ENCODE measurements at regions not wholly inside any gene's neighbourhood (a gene's known extent, or its start where the extent isn't known, plus 50 kb on each side); places are given as distances from the start of the nearest gene placed in this dataset.
"Not testable (repeated sequence)": the region's sequence is repeated elsewhere in the genome, so short reads cannot be mapped to it uniquely, and the experiment has no call there.

GRCh38 chr6:100230115-100230952, 234.4 kb downstream of the SIM1 start:
- Histone ChIP-seq H3K27ac (peak overlapping the region in 8 of 21 experiments; percentile 23 to 83 (median 46)), H3K4me3 (no peak overlapping the region)

DNA sequence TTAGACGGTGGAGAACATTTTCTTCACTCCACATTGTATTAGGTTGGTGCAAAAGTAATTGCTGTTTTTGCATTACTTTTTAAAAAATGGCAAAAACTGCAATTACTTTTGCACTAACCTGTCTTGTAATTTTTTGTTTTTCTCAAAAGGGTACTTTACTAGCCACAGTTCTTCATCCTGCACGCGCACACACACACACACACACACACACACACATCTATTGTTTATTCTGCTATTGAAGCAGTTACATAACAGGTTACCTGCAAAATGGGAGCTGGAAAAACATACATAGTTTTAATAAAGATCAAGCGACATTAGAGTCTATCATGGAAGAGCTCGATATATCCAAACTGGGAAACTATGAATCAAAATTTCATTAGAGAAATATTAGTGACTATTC, 235.2 kb downstream of the SIM1 start:
- peak overlapping the region in 1 of 7 experiments; percentile 46 for H3K4me3 ChIP-seq
- peak overlapping the region in 5 of 21 experiments; percentile 31 to 82 (median 54) for H3K27ac ChIP-seq

DNA sequence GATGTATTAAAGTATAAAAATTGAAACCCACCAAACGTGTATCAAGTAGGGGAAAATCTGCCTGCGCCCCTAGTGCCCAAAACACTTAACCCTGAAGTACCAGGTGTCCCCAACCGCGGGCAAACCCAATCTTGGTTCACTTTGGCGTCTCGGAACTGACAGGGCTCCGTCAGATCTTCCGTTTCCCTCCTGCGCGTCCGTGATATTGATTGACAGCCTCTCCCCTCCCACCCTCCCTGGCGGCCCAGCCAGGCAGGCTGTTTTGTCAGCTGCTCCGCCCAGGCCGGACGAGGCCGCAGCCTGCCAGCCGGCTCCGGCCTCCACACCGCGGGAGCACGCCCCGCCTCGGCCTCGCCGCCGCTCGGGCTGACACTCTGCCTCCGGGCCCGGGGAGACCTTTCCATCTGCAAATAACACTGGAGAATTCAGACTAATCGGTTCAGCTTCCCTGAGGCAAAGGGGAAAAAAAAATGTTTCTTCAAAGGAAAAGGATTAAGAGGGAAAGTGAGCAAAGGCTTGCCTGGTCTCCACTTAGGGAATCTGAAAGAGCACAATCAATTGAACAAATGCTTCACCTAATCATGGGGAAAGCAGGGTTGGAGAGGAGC, 234.9 kb upstream of the MCHR2 start:
- Histone ChIP-seq H3K4me3 (peak overlapping the region; percentile 18 to 46 (median 26)), H3K27ac (peak overlapping the region in 15 of 21 experiments; percentile 4 to 82 (median 54))

DNA sequence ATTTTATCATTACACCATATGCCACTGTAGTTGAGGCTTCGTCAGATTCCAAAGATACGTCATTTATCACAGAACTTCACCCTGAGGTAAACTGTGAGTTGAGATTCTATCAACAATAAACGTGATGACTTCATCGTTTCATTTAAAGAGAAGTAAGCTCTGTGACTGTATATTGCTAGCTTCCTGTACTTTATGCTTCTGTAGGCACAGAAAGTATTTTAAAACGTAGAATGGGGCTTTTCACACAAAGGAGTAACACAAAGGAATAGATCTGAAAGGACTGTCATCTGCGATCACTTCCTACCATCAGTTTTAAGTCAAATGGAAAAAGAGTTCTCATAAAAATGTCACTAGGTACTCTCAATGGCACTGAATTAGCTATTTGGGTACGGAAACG, 234.4 kb upstream of the MCHR2 start:
- H3K27ac ChIP-seq = peak overlapping the region in 13 of 21 experiments; percentile 29 to 82 (median 60)

GRCh38 chr6:100226811-100227210, 232.8 kb upstream of the MCHR2 start:
- H3K4me3 ChIP-seq = no peak overlapping the region

More for the DNA sequence above, 234.4 kb upstream of the MCHR2 start:
- H3K4me3 ChIP-seq = peak overlapping the region; percentile 18 to 46 (median 26)

GRCh38 chr6:100223952-100224351, 229.9 kb upstream of the MCHR2 start:
- not testable (repeated sequence) for H3K4me3 ChIP-seq, H3K27ac ChIP-seq

More at GRCh38 chr6:100226811-100227210, 232.8 kb upstream of the MCHR2 start:
- H3K27ac ChIP-seq = no peak overlapping the region

GRCh38 chr6:100220543-100220942, 226.5 kb upstream of the MCHR2 start:
- H3K4me3 ChIP-seq = no peak overlapping the region
- no peak overlapping the region for H3K27ac ChIP-seq

DNA sequence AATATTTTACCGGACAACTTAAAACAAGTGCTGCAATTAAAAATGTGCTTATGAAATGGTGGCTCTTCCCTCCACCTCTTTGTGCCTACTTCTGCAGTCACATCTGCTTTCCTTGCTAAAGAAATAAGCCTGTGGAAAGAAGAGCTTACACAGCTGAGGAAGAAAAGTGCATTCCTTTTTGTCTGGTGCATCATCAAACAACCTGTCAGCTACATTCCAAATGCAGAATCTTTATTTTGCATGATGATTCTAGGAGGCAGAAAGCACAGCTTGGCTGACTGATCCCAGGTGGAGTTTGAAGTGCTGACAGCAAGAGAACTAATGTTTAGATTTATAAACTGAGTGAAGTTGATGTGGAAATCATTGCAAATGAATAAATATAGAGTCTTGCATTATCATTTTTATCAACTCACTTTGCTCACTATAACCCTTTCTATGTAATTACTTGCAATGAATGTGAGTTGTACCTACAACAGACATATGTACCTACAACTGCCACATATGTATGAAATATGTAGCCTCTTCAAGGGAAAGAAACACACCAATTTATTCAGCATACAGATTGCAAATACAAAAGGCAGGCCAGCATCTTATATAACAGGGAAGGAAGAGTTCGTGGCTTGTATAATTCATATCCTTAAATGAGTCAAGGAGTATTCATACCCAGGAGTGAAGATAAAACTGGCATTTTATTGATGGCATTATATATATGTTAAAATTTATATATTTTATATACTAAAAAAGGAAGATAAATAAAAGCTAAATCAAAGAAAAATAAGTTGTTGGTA, 223.4 kb upstream of the MCHR2 start:
- Histone ChIP-seq H3K27ac (no peak overlapping the region), H3K4me3 (no peak overlapping the region)

DNA sequence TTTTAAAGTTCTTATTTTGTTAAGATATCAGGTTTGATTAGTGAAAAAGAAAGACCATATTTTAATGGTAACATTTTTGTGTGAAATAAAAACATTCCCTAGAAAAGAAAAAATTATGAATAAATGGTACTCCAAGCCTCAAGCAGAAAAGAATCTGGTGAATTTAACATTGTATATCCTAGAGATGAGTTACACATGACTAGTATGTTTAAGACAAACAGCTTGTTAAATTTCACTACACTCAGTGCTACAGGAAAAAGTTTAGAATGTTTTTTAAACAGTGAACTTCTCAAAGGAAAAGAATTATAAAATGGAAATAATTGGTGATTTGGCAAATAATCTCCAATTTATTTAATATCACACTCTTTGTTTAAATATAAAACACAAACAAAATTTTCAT, 222.7 kb upstream of the MCHR2 start:
- Histone ChIP-seq H3K27ac (no peak overlapping the region), H3K4me3 (no peak overlapping the region)

GRCh38 chr6:100212131-100212530, 218.1 kb upstream of the MCHR2 start:
- no peak overlapping the region for H3K4me3 ChIP-seq
- no peak overlapping the region for H3K27ac ChIP-seq

DNA sequence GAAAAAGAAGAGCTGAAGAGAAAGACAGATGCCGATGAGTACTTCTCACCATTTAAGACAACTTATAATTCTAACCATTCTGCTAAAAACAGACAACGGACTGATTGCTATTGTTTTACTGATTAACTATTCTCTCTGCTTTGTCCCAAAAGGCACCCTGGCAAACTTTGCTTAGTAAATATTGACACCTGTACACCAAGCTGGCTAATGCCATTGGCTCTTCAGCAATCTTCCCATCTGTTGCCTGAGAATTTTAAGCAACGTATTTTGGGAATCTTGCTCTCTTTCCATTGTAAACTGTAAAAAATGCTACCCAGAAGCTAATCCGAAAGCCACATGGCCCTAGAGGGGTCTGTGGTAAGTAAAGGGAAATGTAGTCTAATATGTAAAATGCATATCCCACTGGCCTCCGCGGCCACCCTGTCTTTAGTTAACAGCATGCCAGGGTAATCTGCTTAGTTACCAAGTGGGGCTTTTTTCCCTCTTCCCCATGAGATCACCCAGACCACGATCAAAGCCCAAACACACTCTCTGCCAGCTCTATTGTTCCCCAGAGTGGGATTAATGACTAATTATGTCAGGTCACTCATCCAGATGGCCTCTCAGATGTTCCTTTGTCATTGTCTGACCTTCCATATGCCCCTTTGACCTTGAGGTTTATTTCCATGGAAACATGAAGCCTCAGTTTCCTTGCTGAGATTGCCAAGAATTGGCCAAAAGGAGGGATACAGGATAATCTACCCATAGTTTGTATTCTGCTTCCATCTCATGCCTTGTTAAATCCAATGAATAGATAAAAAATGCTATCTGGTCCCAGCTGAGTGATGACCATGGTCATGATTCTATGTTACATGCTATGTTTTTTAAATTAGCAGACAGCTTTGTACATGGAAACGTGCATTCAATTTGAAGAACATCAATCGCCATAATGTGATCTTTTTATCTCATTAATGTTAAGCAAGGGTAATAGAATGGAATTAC, 216.4 kb upstream of the MCHR2 start:
- peak overlapping the region in 1 of 21 experiments; percentile 40 for H3K27ac ChIP-seq
- H3K4me3 ChIP-seq = no peak overlapping the region

DNA sequence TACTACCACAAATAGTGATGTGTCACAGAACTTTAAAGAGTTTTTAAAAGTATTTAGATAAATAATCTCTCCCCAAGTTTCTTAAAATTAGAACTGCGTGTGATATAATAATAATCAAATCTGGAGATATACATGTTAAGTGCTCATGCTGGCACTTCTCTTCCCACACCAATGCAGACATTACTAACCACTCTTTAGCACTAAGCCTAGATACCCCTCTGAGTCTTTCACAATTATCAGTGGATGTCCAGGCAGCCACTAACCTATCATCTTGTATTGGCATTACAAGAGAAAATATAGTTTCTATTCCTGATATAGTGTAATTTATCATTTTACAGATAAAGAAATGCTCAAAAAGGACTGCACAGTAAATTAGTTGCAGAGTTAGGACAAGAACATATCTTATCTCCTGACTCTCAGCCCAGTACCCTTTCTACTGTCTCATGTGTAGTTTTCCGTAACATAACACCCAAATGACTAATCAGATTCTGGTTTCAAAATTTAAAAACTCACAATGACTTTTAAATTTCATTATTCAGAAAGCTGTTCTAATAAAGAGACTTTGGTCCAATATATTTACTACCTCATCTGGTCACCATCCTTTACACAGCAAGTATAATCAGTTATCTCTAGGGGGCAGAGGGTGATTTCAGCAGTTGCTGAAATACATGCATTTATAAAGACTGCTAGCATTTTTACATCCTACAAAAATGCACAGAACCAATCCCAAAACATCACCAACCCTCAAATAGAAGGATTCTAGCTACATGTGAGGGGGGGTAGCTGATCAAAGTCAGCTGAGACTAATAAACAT, 215.5 kb upstream of the MCHR2 start:
- no peak overlapping the region for H3K4me3 ChIP-seq

GRCh38 chr6:100203400-100203799, 209.4 kb upstream of the MCHR2 start:
- peak overlapping the region in 8 of 21 experiments; percentile 8 to 72 (median 39) for H3K27ac ChIP-seq
- no peak overlapping the region for H3K4me3 ChIP-seq

More for the DNA sequence above, 215.5 kb upstream of the MCHR2 start:
- peak overlapping the region in 2 of 21 experiments; percentile 16 to 45 for H3K27ac ChIP-seq

- Histone ChIP-seq H3K27ac (peak overlapping the region in 4 of 21 experiments; percentile 23 to 72 (median 32)), H3K4me3 (no peak overlapping the region)
These were observed 208.6 kb upstream of the MCHR2 start for GRCh38 chr6:100202417-100203194.

DNA sequence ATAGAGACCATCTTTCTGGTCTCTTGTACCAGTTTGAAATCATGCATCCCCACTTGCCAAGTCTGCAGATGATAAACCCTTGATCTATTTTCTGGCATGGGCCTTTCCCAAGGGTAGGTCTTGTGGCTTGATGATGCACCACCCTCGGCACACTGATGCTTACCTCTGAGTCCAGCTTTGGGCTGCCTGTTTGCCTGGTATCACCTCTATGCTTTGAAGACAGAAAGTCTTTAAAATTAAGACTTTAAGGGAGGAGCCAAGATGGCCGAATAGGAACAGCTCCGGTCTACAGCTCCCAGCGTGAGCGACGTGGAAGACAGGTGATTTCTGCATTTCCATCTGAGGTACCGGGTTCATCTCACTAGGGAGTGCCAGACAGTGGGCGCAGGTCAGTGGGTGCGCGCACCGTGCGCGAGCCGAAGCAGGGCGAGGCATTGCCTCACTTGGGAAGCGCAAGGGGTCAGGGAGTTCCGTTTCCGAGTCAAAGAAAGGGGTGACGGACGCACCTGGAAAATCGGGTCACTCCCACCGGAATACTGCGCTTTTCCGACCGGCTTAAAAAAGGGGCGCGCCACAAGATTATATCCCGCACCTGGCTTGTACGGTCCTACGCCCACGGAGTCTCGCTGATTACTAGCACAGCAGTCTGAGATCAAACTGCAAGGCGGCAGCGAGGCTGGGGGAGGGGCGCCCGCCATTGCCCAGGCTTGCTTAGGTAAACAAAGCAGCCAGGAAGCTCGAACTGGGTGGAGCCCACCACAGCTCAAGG, 202.4 kb upstream of the MCHR2 start:
- not testable (repeated sequence) for H3K4me3 ChIP-seq, H3K27ac ChIP-seq

- not testable (repeated sequence) for H3K4me3 ChIP-seq, H3K27ac ChIP-seq
These were observed 201.2 kb upstream of the MCHR2 start for GRCh38 chr6:100195244-100195643.

- no peak overlapping the region for H3K27ac ChIP-seq
- no peak overlapping the region for H3K4me3 ChIP-seq
These were observed 200.5 kb upstream of the MCHR2 start for GRCh38 chr6:100194535-100194934.

All from skin epidermis (tissue), 12 donors.